ENCODE measurements at regions not wholly inside any gene's neighbourhood (a gene's known extent, or its start where the extent isn't known, plus 50 kb on each side); places are given as distances from the start of the nearest gene placed in this dataset.

- no peak for TF ChIP-seq CTCF (IDR thresholded peaks at IDR 0.05; ENCODE audit: insufficient read depth, low read length)
- no peak overlapping the region for H3K4me3 ChIP-seq (ENCODE audit: low read depth, low read length)
- no peak for DNase-seq (ENCODE audit: low read depth)
These were observed 211.2 kb downstream of the CDC5L start for GRCh38 chr6:44598679-44599078.

- H3K4me3 ChIP-seq (ENCODE audit: low read depth, low read length) = no peak overlapping the region
- no peak for DNase-seq (ENCODE audit: low read depth)
- no peak for TF ChIP-seq CTCF (IDR thresholded peaks at IDR 0.05; ENCODE audit: insufficient read depth, low read length)
These were observed 212.2 kb downstream of the CDC5L start for GRCh38 chr6:44599672-44600071.

- DNase-seq (ENCODE audit: low read depth) = no peak
- TF ChIP-seq CTCF (IDR thresholded peaks at IDR 0.05; ENCODE audit: insufficient read depth, low read length) = no peak
- no peak overlapping the region for H3K4me3 ChIP-seq (ENCODE audit: low read depth, low read length)
These were observed 215.7 kb downstream of the CDC5L start for GRCh38 chr6:44603044-44603686.

- no peak overlapping the region for H3K4me3 ChIP-seq (ENCODE audit: low read depth, low read length)
- no peak for DNase-seq (ENCODE audit: low read depth)
- no peak for TF ChIP-seq CTCF (IDR thresholded peaks at IDR 0.05; ENCODE audit: insufficient read depth, low read length)
These were observed 219.0 kb downstream of the CDC5L start for GRCh38 chr6:44606504-44606903.

GRCh38 chr6:44606976-44607375 is 219.5 kb downstream of the CDC5L start:
- no peak for TF ChIP-seq CTCF (IDR thresholded peaks at IDR 0.05; ENCODE audit: insufficient read depth, low read length)
- H3K4me3 ChIP-seq (ENCODE audit: low read depth, low read length) = no peak overlapping the region
- no peak for DNase-seq (ENCODE audit: low read depth)

- no peak for DNase-seq (ENCODE audit: low read depth)
These were observed 220.7 kb downstream of the CDC5L start for GRCh38 chr6:44608175-44608574.

More at GRCh38 chr6:44608175-44608574, 220.7 kb downstream of the CDC5L start:
- TF ChIP-seq CTCF (IDR thresholded peaks at IDR 0.05; ENCODE audit: insufficient read depth, low read length) = no peak
- no peak overlapping the region for H3K4me3 ChIP-seq (ENCODE audit: low read depth, low read length)
